SK-N-SH treated with all-trans-retinoic acid at 6 μM for 48 hours (cell line): ENCODE measurements at regions not wholly inside any gene's neighbourhood (a gene's known extent, or its start where the extent isn't known, plus 50 kb on each side); places are given as distances from the start of the nearest gene placed in this dataset.

ENCODE experiments used
- ATAC-seq: fragments of 200-7000 bp; cut with Tn5 transposase; 3 replicates; pipeline ENCODE4 v1.9.1; 2020; ENCODE audit warnings: mild to moderate bottlenecking, moderate library complexity
- BACH2 ChIP-seq: fragments of 250-450 bp; sonication (Bioruptor Pico); IDR thresholded peaks from 2 replicates; pipeline ENCODE4 v1.9.0; 2021; ENCODE audit warnings: mild to moderate bottlenecking, borderline replicate concordance
- CSDC2 ChIP-seq: fragments of 250-450 bp; sonication (Bioruptor Pico); IDR thresholded peaks from 2 replicates; pipeline ENCODE4 v1.5.0; 2020; ENCODE audit warnings: mild to moderate bottlenecking, moderate library complexity
- ISL1 ChIP-seq: fragments of 250-450 bp; sonication (Bioruptor Pico); IDR thresholded peaks from 2 replicates; pipeline ENCODE4 v2.1.2; 2022; ENCODE audit warnings: mild to moderate bottlenecking, moderate library complexity
- OSR1 ChIP-seq: fragments of 250-450 bp; sonication (Bioruptor Pico); IDR thresholded peaks from 2 replicates; pipeline ENCODE4 v1.8.0; 2022; ENCODE audit warnings: moderate library complexity, mild to moderate bottlenecking, inconsistent platforms
- PPARA ChIP-seq: fragments of 250-450 bp; sonication (Bioruptor Pico); IDR thresholded peaks from 2 replicates; pipeline ENCODE4 v1.5.0; 2020; ENCODE audit warnings: mild to moderate bottlenecking, borderline replicate concordance
- RARB ChIP-seq: fragments of 250-450 bp; sonication (Bioruptor Pico); IDR thresholded peaks from 2 replicates; pipeline ENCODE4 v1.8.0; 2021; ENCODE audit warnings: mild to moderate bottlenecking, moderate library complexity
- SNAI2 ChIP-seq: fragments of 250-450 bp; sonication (Bioruptor Pico); IDR thresholded peaks from 2 replicates; pipeline ENCODE4 v1.5.0; 2020; ENCODE audit warnings: mild to moderate bottlenecking, moderate library complexity
- TOX ChIP-seq: fragments of 250-450 bp; sonication (Bioruptor Pico); IDR thresholded peaks from 2 replicates; pipeline ENCODE4 v1.8.0; 2021; ENCODE audit warnings: mild to moderate bottlenecking, moderate library complexity, borderline replicate concordance
- ZFP3 ChIP-seq: fragments of 250-450 bp; sonication (Bioruptor Pico); IDR thresholded peaks from 2 replicates; pipeline ENCODE4 v1.5.0; 2020; ENCODE audit warnings: mild to moderate bottlenecking, moderate library complexity
- ZFP30 ChIP-seq: fragments of 450-650 bp; formaldehyde crosslinking; IDR thresholded peaks from 2 replicates; pipeline ENCODE4 v1.5.0; 2022; ENCODE audit warnings: mild to moderate bottlenecking, moderate library complexity
- ZNF565 ChIP-seq: fragments of 450-650 bp; formaldehyde crosslinking; conservative IDR thresholded peaks from 2 replicates; pipeline ENCODE4 v1.5.0; 2020; ENCODE audit warnings: low read depth, mild to moderate bottlenecking, moderate library complexity
- ZNF70 ChIP-seq: fragments of 450-650 bp; formaldehyde crosslinking; IDR thresholded peaks from 2 replicates; pipeline ENCODE4 v1.5.0; 2020; ENCODE audit warnings: mild to moderate bottlenecking, moderate library complexity
- ZNF8 ChIP-seq: fragments of 450-650 bp; formaldehyde crosslinking; IDR thresholded peaks from 2 replicates; pipeline ENCODE4 v1.5.0; 2020; ENCODE audit warnings: mild to moderate bottlenecking, moderate library complexity
- TF ChIP-seq, protein P1 (sequence below): fragments of 250-450 bp; sonication (Bioruptor Pico); IDR thresholded peaks from 2 replicates; pipeline ENCODE4 v1.8.0; 2021; ENCODE audit warnings: low read depth, mild to moderate bottlenecking, moderate library complexity, borderline replicate concordance
- TF ChIP-seq, protein P2 (sequence below): fragments of 250-450 bp; sonication (Bioruptor Pico); IDR thresholded peaks from 2 replicates; pipeline ENCODE4 v1.8.0; 2020; ENCODE audit warnings: mild to moderate bottlenecking, moderate library complexity, borderline replicate concordance
- TF ChIP-seq, protein P3 (sequence below): fragments of 250-450 bp; sonication (Bioruptor Pico); IDR thresholded peaks from 2 replicates; pipeline ENCODE4 v1.5.1; 2020; ENCODE audit warnings: low read depth, mild to moderate bottlenecking, moderate library complexity
- TF ChIP-seq, protein P4 (sequence below): fragments of 250-450 bp; sonication (Bioruptor Pico); IDR thresholded peaks from 2 replicates; pipeline ENCODE4 v1.5.1; 2021; ENCODE audit warnings: mild to moderate bottlenecking, moderate library complexity
- TF ChIP-seq, protein P5 (sequence below): fragments of 250-450 bp; sonication (Bioruptor Pico); IDR thresholded peaks from 2 replicates; pipeline ENCODE4 v1.5.0; 2020; ENCODE audit warnings: mild to moderate bottlenecking, moderate library complexity

DNA sequence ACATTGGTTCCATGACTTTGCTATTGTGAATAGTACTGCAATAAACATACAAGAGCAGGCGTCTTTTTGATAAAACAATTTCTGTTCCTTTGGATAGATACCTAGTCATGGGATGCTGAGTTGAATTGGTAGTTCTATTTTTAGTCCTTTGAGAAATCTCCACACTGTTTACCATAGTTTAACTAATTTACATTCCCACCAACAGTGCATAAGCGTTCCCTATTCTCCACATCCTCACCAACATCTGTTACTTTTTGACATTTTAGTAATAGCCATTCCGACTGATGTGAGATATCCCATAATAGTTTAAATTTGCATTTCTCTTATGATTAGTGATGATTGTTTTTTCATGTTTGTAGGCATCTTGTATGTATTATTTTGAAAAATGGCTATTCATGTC is 707.0 kb downstream of the SORCS1 start:
- ATAC-seq, result no peak

DNA sequence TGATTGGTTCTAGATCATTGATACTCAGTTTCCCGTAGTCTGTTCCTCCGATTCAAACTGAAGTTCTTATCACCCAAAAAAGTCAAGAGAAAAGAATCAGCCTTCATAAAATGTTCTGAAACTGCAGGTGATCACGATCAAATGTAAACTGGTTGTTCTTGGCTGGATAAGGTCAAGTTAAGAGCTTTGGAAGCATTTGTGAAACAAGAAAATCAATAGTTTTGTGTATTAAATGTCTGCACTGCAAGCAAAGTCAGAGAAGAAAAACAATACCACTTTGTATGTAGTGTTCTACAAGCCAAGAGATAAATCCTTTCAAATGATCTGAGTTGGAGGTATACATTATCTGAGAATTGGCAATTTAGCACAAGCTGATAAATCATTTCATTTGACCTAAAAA is 710.3 kb downstream of the SORCS1 start:
- TF ChIP-seq CSDC2, result no peak
- TF ChIP-seq, all 23 proteins: peak for 0
- no peak for ATAC-seq

More for the DNA sequence above, 707.0 kb downstream of the SORCS1 start:
- TF ChIP-seq SNAI2 (CRISPR knock-in tag) (no peak), ZNF8 (CRISPR knock-in tag) (no peak), OSR1 (no peak), CSDC2 (no peak), RARB (CRISPR knock-in tag) (no peak), TOX (CRISPR knock-in tag) (no peak), ZFP30 (CRISPR knock-in tag) (no peak), ZNF565 (no peak), BACH2 (CRISPR knock-in tag) (no peak), ISL1 (no peak)
- TF ChIP-seq, protein P1, sequence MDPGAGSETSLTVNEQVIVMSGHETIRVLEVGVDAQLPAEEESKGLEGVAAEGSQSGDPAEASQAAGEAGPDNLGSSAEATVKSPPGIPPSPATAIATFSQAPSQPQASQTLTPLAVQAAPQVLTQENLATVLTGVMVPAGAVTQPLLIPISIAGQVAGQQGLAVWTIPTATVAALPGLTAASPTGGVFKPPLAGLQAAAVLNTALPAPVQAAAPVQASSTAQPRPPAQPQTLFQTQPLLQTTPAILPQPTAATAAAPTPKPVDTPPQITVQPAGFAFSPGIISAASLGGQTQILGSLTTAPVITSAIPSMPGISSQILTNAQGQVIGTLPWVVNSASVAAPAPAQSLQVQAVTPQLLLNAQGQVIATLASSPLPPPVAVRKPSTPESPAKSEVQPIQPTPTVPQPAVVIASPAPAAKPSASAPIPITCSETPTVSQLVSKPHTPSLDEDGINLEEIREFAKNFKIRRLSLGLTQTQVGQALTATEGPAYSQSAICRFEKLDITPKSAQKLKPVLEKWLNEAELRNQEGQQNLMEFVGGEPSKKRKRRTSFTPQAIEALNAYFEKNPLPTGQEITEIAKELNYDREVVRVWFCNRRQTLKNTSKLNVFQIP (CRISPR knock-in tag), result no peak
- TF ChIP-seq, protein P2, sequence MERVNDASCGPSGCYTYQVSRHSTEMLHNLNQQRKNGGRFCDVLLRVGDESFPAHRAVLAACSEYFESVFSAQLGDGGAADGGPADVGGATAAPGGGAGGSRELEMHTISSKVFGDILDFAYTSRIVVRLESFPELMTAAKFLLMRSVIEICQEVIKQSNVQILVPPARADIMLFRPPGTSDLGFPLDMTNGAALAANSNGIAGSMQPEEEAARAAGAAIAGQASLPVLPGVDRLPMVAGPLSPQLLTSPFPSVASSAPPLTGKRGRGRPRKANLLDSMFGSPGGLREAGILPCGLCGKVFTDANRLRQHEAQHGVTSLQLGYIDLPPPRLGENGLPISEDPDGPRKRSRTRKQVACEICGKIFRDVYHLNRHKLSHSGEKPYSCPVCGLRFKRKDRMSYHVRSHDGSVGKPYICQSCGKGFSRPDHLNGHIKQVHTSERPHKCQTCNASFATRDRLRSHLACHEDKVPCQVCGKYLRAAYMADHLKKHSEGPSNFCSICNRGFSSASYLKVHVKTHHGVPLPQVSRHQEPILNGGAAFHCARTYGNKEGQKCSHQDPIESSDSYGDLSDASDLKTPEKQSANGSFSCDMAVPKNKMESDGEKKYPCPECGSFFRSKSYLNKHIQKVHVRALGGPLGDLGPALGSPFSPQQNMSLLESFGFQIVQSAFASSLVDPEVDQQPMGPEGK (CRISPR knock-in tag), result no peak
- TF ChIP-seq, protein P3, sequence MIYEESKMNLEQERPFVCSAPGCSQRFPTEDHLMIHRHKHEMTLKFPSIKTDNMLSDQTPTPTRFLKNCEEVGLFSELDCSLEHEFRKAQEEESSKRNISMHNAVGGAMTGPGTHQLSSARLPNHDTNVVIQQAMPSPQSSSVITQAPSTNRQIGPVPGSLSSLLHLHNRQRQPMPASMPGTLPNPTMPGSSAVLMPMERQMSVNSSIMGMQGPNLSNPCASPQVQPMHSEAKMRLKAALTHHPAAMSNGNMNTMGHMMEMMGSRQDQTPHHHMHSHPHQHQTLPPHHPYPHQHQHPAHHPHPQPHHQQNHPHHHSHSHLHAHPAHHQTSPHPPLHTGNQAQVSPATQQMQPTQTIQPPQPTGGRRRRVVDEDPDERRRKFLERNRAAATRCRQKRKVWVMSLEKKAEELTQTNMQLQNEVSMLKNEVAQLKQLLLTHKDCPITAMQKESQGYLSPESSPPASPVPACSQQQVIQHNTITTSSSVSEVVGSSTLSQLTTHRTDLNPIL (CRISPR knock-in tag), result no peak

DNA sequence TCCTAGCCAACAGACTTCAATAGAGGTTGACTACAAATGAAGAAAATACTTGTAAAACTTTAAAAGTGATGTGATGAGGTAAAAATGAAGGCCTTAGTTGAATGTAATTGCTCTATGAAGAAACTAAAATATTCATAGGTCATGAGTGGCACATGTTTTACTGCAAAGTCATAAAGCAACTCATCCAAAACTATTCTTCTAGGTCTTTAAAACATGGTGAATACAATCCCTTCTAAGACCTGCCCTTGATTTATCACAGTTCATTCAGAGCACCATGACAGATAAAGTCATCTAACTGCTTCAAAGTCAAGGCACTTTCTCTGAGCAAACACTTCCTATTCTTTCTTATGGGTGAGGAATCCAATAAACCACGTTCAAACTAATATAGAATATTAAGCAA is 713.5 kb downstream of the SORCS1 start:
- no peak for ATAC-seq
- TF ChIP-seq OSR1 (no peak), TOX (CRISPR knock-in tag) (no peak), BACH2 (CRISPR knock-in tag) (no peak), PPARA (CRISPR knock-in tag) (no peak), ZFP30 (CRISPR knock-in tag) (no peak), ZNF565 (no peak), ZNF70 (CRISPR knock-in tag) (no peak), ZFP3 (CRISPR knock-in tag) (no peak)
- TF ChIP-seq, protein P3 (CRISPR knock-in tag), result no peak
- TF ChIP-seq, protein P1 (CRISPR knock-in tag), result no peak
- TF ChIP-seq, protein P4, sequence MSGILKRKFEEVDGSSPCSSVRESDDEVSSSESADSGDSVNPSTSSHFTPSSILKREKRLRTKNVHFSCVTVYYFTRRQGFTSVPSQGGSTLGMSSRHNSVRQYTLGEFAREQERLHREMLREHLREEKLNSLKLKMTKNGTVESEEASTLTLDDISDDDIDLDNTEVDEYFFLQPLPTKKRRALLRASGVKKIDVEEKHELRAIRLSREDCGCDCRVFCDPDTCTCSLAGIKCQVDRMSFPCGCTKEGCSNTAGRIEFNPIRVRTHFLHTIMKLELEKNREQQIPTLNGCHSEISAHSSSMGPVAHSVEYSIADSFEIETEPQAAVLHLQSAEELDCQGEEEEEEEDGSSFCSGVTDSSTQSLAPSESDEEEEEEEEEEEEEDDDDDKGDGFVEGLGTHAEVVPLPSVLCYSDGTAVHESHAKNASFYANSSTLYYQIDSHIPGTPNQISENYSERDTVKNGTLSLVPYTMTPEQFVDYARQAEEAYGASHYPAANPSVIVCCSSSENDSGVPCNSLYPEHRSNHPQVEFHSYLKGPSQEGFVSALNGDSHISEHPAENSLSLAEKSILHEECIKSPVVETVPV, result no peak
- TF ChIP-seq, protein P5, sequence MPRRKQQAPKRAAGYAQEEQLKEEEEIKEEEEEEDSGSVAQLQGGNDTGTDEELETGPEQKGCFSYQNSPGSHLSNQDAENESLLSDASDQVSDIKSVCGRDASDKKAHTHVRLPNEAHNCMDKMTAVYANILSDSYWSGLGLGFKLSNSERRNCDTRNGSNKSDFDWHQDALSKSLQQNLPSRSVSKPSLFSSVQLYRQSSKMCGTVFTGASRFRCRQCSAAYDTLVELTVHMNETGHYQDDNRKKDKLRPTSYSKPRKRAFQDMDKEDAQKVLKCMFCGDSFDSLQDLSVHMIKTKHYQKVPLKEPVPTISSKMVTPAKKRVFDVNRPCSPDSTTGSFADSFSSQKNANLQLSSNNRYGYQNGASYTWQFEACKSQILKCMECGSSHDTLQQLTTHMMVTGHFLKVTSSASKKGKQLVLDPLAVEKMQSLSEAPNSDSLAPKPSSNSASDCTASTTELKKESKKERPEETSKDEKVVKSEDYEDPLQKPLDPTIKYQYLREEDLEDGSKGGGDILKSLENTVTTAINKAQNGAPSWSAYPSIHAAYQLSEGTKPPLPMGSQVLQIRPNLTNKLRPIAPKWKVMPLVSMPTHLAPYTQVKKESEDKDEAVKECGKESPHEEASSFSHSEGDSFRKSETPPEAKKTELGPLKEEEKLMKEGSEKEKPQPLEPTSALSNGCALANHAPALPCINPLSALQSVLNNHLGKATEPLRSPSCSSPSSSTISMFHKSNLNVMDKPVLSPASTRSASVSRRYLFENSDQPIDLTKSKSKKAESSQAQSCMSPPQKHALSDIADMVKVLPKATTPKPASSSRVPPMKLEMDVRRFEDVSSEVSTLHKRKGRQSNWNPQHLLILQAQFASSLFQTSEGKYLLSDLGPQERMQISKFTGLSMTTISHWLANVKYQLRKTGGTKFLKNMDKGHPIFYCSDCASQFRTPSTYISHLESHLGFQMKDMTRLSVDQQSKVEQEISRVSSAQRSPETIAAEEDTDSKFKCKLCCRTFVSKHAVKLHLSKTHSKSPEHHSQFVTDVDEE (CRISPR knock-in tag), result no peak
- TF ChIP-seq, all 23 proteins: peak for 0
